Astrocyte (in vitro differentiated cells and primary cell): ENCODE measurements at regions not wholly inside any gene's neighbourhood (a gene's known extent, or its start where the extent isn't known, plus 50 kb on each side); places are given as distances from the start of the nearest gene placed in this dataset.

Experiments
- CTCF ChIP-seq: IDR thresholded peaks from 2 replicates; pipeline ENCODE4 v1.5.1; 2011; ENCODE audit warnings: low read depth, mild to moderate bottlenecking, inconsistent platforms, low read length, moderate library complexity; ENCODE audit not compliant: insufficient read depth
- EZH2 ChIP-seq: IDR thresholded peaks from 2 replicates; pipeline ENCODE4 v1.6.1; 2012; ENCODE audit warnings: mild to moderate bottlenecking, low read length, inconsistent platforms; ENCODE audit not compliant: insufficient read depth

GRCh38 chr4:111022758-111023157, 399.9 kb upstream of the PITX2 start:
- TF ChIP-seq CTCF (no peak), EZH2 (no peak)
